ENCODE measurements at regions not wholly inside any gene's neighbourhood (a gene's known extent, or its start where the extent isn't known, plus 50 kb on each side); places are given as distances from the start of the nearest gene placed in this dataset.

- no peak overlapping the region for H3K4me3 ChIP-seq
- H3K4me1 ChIP-seq, result no peaks in the 10 kb centered on the region
- H3K27me3 ChIP-seq, result no peaks in the 10 kb centered on the region
- H3K36me3 ChIP-seq (ENCODE audit: low read depth, missing control alignments), result no peaks in the 10 kb centered on the region
- 72 to 76% methylated on average over 8 of the region's 8 CpGs for WGBS, 2 donors
- no peak for DNase-seq
- intact Hi-C loops (cut with DNase I; ENCODE audit: low total_unique reads), result no loop called here
- peak overlapping the region in 1 of 2 donors; percentile 25 for H3K27ac ChIP-seq
- H3K9me3 ChIP-seq, result no peaks in the 10 kb centered on the region
- no peak for TF ChIP-seq POLR2A (IDR thresholded peaks at IDR 0.05)
- TF ChIP-seq, protein P1, sequence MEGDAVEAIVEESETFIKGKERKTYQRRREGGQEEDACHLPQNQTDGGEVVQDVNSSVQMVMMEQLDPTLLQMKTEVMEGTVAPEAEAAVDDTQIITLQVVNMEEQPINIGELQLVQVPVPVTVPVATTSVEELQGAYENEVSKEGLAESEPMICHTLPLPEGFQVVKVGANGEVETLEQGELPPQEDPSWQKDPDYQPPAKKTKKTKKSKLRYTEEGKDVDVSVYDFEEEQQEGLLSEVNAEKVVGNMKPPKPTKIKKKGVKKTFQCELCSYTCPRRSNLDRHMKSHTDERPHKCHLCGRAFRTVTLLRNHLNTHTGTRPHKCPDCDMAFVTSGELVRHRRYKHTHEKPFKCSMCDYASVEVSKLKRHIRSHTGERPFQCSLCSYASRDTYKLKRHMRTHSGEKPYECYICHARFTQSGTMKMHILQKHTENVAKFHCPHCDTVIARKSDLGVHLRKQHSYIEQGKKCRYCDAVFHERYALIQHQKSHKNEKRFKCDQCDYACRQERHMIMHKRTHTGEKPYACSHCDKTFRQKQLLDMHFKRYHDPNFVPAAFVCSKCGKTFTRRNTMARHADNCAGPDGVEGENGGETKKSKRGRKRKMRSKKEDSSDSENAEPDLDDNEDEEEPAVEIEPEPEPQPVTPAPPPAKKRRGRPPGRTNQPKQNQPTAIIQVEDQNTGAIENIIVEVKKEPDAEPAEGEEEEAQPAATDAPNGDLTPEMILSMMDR (IDR thresholded peaks at IDR 0.05), result no peak
Observed at GRCh38 chr2:21658907-21659477, 535.2 kb downstream of the TDRD15 start.

DNA sequence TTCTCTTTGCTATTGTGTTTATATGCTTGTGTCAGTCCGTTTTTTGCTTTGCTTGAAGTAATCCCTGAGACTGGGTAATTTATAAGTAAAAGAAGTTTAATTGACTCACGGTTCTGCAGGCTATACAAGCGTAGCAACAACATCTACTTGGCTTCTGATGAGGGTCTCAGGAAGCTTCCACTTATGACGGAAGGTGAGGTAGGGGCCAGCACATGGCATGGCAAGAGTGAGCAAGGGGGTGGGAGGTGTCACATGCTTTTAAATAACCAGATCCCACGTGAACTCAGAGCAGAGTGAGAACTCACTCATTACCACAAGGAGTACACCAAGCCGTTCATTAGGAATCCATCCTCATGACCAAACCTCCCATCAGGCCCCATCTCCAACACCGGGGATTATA lies 540.3 kb downstream of the TDRD15 start:
- 84 to 89% methylated on average over 7 of the region's 7 CpGs for WGBS, 2 donors
- H3K4me1 ChIP-seq, result no peaks in the 10 kb centered on the region
- H3K27ac ChIP-seq, result no peak overlapping the region
- no peak for TF ChIP-seq POLR2A (IDR thresholded peaks at IDR 0.05)
- no peaks in the 10 kb centered on the region for H3K36me3 ChIP-seq (ENCODE audit: low read depth, missing control alignments)
- H3K9me3 ChIP-seq, result no peaks in the 10 kb centered on the region
- intact Hi-C loops (cut with DNase I; ENCODE audit: low total_unique reads), result no loop called here
- no peak for DNase-seq
- H3K27me3 ChIP-seq, result no peaks in the 10 kb centered on the region
- no peak overlapping the region for H3K4me3 ChIP-seq

- Histone ChIP-seq H3K27me3 (no peaks in the 10 kb centered on the region), H3K27ac (no peak overlapping the region), H3K4me3 (no peak overlapping the region), H3K4me1 (no peaks in the 10 kb centered on the region), H3K9me3 (no peaks in the 10 kb centered on the region), H3K36me3 (ENCODE audit: low read depth, missing control alignments) (no peaks in the 10 kb centered on the region)
- TF ChIP-seq, protein P1 (IDR thresholded peaks at IDR 0.05), result no peak
- no peak for TF ChIP-seq POLR2A (IDR thresholded peaks at IDR 0.05)
- no peak for DNase-seq
- intact Hi-C loops (cut with DNase I; ENCODE audit: low total_unique reads), result no loop called here
- WGBS, 2 donors, result 87 to 94% methylated on average over 5 of the region's 5 CpGs
Observed at GRCh38 chr2:21667638-21668037, 543.9 kb downstream of the TDRD15 start.

- no peaks in the 10 kb centered on the region for H3K9me3 ChIP-seq
- intact Hi-C loops (cut with DNase I; ENCODE audit: low total_unique reads), result no loop called here
- TF ChIP-seq, protein P1 (IDR thresholded peaks at IDR 0.05), result no peak
- TF ChIP-seq POLR2A (IDR thresholded peaks at IDR 0.05), result no peak
- no peaks in the 10 kb centered on the region for H3K36me3 ChIP-seq (ENCODE audit: low read depth, missing control alignments)
- no peaks in the 10 kb centered on the region for H3K4me1 ChIP-seq
- WGBS, 2 donors, result 60 to 69% methylated on average over 5 of the region's 5 CpGs
- no peak overlapping the region for H3K4me3 ChIP-seq
- no peak for DNase-seq
- H3K27ac ChIP-seq, result no peak overlapping the region
- no peaks in the 10 kb centered on the region for H3K27me3 ChIP-seq
Observed at GRCh38 chr2:21668078-21668710, 544.4 kb downstream of the TDRD15 start.

DNA sequence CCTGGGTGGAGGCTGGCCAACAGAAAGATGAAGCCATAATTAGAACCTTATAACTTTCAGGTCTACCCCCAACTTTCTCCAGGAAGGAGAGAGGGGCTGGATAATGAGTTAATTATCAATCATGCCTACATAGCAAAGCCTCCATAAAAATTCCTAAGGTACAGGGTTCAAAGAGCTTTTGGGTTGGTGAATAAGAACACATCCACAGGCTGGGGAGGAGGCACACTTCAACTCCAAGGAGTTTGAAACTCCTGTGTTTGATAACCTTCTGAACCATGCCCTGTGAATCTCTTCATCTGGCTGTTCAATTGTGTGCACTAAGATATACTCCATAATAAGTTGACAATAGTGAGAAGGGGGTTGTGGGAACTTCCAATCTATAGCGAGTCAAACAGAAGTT lies 552.3 kb downstream of the TDRD15 start:
- Histone ChIP-seq H3K9me3 (no peaks in the 10 kb centered on the region), H3K4me1 (no peaks in the 10 kb centered on the region), H3K27ac (no peak overlapping the region), H3K36me3 (ENCODE audit: low read depth, missing control alignments) (no peaks in the 10 kb centered on the region), H3K4me3 (no peak overlapping the region), H3K27me3 (no peaks in the 10 kb centered on the region)
- DNase-seq, result no peak
- 86 to 91% methylated on average over 1 of the region's 1 CpG for WGBS, 2 donors
- intact Hi-C loops (cut with DNase I; ENCODE audit: low total_unique reads), result no loop called here
- TF ChIP-seq, protein P1 (IDR thresholded peaks at IDR 0.05), result no peak
- TF ChIP-seq POLR2A (IDR thresholded peaks at IDR 0.05), result no peak

Data from testis (tissue), 2 donors.